Fibroblast of pulmonary artery (primary cell): ENCODE measurements at regions not wholly inside any gene's neighbourhood (a gene's known extent, or its start where the extent isn't known, plus 50 kb on each side); places are given as distances from the start of the nearest gene placed in this dataset.

Experiments used
- DNase-seq: peaks from one replicate; pipeline ENCODE4 v3.0.0-alpha.2; 2010; ENCODE audit warnings: low read depth
- H3K4me3 ChIP-seq: replicated peaks from 2 replicates; pipeline ENCODE4 v1.5.1; 2011; ENCODE audit warnings: low read depth, mild to moderate bottlenecking, control low read depth, low read length, moderate library complexity
- TF ChIP-seq, protein P1 (sequence below): IDR thresholded peaks from 2 replicates; pipeline ENCODE4 v1.5.1; 2011; ENCODE audit warnings: mild to moderate bottlenecking, control low read depth, low read length, inconsistent platforms; ENCODE audit errors: missing control alignments

GRCh38 chr3:13193320-13194284 lies 120.4 kb upstream of the IQSEC1 start:
- no peak overlapping the region for H3K4me3 ChIP-seq
- DNase-seq: no peak
- TF ChIP-seq, protein P1, sequence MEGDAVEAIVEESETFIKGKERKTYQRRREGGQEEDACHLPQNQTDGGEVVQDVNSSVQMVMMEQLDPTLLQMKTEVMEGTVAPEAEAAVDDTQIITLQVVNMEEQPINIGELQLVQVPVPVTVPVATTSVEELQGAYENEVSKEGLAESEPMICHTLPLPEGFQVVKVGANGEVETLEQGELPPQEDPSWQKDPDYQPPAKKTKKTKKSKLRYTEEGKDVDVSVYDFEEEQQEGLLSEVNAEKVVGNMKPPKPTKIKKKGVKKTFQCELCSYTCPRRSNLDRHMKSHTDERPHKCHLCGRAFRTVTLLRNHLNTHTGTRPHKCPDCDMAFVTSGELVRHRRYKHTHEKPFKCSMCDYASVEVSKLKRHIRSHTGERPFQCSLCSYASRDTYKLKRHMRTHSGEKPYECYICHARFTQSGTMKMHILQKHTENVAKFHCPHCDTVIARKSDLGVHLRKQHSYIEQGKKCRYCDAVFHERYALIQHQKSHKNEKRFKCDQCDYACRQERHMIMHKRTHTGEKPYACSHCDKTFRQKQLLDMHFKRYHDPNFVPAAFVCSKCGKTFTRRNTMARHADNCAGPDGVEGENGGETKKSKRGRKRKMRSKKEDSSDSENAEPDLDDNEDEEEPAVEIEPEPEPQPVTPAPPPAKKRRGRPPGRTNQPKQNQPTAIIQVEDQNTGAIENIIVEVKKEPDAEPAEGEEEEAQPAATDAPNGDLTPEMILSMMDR: no peak

DNA sequence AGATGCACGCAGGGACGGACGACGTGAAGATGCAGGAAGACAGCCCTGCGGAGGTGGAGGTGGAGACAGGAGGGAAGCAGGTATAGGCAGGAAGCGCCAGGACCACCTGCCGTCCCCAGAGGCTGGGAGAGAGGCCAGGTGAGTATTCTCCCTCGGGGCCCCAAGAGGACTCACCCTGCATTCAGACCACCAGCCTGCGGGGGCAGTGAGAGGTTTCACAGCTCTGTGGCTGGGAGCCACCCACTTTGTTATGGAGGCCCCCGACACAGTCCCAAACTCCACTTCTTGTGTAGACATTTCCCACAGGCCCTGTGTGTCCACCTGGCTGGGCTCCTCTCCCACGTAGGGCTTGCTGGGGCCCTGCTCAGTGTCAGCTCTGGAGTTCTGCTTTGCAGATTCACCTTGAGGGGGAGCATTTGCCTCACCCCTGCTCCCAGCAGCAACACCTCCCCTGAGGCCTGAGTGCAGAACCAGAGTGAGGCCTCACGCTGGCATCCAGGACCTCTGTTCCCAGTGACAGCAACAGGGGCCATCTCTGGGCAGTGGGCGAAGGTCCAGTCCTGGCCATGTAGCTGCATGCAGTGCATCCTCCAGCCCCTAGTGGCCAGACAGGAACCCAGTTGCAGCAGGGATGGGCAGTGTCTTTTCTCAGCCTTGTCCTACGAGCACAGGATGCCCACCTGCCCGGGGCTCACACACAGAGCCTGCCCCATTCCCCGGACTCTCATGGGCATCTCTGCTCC lies 119.4 kb upstream of the IQSEC1 start:
- H3K4me3 ChIP-seq: no peak overlapping the region
- no peak for DNase-seq
- TF ChIP-seq, protein P1: peak; percentile 37

DNA sequence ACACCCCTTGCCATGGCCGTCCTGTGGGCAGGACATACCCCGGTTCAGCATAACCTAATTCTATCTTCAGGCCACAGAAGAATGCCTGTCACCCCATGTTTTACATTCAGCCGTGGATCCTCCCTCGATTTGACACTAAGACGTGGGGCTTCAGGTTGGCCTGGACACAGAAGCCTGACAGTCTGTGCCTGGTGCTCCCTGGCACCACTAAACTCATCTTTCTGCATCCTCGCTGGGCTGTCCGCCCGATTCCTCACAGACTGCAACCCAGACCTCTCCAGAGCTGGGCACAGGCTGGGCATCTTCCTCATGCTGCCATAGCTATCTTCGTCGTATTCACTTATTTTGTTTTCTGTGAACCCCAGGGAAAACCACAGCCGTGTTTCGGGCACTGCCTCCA lies 117.8 kb upstream of the IQSEC1 start:
- TF ChIP-seq, protein P1: no peak
- no peak overlapping the region for H3K4me3 ChIP-seq
- DNase-seq: no peak

- H3K4me3 ChIP-seq: no peak overlapping the region
- TF ChIP-seq, protein P1: no peak
- DNase-seq: no peak
Measured at GRCh38 chr3:13190378-13190765, 117.1 kb upstream of the IQSEC1 start.

DNA sequence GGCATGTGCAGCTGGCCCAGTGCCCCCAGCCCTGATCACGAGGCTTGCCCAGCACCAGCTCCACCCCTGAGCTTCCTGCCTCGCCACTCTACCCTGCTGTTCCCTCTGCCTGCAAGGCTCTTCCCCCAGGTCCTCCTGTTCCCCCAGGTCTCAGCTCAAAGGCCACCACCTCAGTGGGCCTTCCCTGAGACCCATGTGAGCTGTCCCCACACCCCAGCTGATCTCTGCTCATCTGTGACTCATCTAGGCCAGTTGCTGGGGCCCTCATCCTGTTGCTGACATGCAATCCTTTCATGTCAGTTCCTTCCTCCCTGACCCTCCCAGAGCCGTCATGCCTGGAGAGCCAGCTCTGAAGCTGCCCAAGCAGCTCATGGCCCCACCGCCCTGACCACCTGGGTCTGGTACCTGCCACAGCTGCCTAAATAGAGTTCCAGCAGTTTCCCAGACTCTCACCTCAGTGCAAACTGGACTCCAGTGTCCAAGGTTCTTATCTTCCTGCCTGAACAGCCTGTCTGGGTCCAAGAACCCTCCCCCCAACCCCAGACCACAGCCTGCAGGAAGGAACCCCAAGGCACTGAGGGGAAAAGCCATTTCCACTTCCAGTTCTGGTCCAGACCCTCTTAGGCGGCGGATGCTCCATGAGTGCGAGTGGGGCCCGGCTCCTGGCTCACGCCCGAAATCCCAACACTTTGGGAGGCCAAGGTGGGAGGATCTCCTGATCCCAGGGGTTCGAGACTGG lies 116.6 kb upstream of the IQSEC1 start:
- peak; percentile 20 for DNase-seq
- no peak overlapping the region for H3K4me3 ChIP-seq
- TF ChIP-seq, protein P1: no peak

DNA sequence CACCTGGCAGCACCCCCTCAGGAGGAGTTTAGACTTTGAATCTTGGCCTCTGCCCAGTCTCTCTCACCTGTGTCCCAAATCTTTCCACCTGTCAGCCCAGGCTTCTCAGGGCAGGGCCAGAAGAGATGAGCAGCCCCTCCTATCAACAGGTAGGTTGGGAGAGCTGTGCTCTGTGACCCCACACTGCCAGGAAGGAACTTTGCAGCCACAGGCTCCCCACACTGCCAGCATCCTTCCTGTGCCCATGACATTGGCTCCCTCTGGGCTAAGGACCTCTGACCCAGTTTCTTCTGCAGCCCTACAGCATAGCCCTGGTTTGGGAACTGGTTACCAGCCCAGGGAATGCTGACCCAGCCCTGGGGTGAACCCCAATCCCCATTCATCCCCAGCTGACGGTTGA lies 115.7 kb upstream of the IQSEC1 start:
- TF ChIP-seq, protein P1: no peak
- no peak overlapping the region for H3K4me3 ChIP-seq
- no peak for DNase-seq
